ENCODE measurements at regions not wholly inside any gene's neighbourhood (a gene's known extent, or its start where the extent isn't known, plus 50 kb on each side); places are given as distances from the start of the nearest gene placed in this dataset.

DNA sequence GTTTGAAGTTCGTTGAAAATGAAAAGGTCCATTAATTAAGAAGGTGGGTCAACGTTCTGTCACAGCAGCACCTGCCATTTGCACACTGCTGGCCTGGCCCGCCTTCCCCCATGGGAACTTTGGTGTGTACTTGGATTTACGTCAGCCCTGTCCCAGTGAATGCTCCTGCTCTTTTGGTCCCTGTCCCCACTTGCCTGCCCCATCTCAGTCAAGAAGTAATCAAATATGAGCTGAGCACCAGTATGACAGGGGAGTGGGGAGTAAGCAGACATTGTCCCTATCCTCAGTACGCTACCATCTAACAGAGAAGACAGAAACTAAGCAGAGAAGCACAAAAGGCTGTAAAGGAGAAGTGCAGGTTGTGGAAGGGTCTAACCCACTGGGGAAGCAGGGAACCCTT, 65.1 kb downstream of the SLC4A3 start:
- DNase-seq (ENCODE audit: low spot score) (no peak), FAIRE-seq (no peak)

GRCh38 chr2:219695145-219695709, 67.8 kb downstream of the SLC4A3 start:
- FAIRE-seq (no peak), DNase-seq (ENCODE audit: low spot score) (no peak)

DNA sequence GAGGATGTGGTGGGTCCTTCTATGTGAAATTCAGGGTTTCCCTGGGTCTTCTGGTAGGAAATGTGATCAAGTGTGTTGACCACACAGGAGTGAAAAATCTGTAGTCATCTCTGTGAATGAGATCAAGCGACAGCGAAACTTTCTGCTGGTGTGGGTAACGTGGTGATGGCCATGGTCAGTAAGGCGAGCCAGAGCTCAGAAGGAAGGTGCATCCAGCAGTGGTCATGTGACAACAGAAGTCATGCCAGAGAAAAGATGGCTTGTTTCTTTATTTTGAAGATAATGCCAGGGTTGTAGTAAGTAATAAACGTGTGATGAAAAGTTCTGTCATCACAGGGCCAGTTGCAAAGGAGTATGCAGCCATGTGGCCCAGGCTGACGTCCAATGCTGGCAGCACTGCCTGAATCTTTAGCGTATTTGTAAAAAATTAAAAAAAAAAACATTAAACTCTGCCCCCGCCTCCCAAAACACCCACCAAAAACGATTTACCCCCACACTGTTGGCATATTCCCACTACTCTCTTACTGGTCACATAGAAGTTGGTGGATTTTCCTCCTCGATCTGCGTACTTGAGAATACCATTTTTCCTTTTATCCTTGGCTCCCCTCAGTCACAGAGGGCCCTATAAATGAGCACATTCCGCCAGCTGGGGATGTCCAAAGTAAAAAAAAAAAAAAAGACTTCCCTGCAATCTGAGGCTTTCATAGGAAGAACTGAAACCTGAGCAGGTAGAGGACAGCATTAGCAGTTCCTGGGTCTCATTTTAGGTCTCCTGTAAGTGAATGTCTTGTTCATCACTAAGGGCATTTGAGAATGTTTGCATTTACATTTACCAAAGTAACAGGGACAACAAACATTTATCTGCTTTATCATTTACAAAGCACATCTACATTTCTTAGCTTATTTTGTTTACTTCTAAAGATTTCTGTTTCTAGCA, 70.6 kb downstream of the SLC4A3 start:
- no peak for FAIRE-seq
- no peak for DNase-seq (ENCODE audit: low spot score)

DNA sequence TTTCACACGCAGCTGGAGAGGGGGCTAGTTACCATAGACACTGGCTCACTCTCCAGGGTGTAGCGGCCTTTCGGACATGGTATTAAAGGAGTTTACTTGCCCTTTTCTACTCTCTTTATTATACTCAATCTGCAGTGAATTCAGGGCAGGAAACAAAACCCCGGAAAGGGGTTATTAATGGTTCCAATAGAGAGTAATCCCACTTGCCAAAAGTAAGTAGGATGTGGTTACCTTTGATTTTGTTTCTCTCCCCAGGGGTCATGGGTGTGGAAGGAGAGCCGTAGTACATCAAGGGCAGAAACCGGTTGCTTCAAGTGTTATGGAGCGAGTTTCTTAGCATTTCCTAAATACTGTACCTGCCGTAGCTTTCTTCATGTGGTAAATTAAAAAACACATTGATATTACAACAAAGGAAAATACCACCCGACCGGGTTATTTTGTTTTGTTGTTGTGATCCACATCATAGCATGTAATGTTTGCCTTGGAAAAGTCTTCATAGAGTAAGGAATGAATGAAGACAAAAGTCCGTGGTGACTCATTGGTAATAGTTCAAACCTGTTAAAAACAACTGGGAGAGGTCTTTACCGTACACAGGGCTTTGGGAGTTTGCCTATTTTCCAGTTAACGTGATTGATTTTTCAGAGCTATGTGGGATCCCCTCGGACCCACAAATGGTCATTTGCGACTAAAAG, 71.5 kb downstream of the SLC4A3 start:
- DNase-seq (ENCODE audit: low spot score): no peak
- FAIRE-seq: no peak

DNA sequence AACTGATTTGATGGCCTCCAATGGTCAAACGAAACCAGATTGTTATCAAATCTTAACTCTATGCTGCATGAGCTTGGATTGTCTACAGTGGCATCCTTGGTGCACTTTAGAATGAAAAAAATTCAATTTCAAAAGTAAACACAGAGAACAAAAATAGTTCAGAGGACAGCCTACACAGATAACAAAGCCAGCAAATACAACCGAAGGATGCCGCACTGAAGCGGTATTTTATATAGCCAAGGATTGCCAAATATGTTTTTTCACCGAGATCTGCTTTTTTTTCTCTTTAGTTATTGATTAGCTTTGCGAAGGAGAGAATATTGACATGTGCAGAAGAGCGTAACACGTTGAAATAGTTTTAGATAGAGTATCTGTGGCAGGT, 72.0 kb downstream of the SLC4A3 start:
- DNase-seq (ENCODE audit: low spot score) (no peak), FAIRE-seq (no peak)

DNA sequence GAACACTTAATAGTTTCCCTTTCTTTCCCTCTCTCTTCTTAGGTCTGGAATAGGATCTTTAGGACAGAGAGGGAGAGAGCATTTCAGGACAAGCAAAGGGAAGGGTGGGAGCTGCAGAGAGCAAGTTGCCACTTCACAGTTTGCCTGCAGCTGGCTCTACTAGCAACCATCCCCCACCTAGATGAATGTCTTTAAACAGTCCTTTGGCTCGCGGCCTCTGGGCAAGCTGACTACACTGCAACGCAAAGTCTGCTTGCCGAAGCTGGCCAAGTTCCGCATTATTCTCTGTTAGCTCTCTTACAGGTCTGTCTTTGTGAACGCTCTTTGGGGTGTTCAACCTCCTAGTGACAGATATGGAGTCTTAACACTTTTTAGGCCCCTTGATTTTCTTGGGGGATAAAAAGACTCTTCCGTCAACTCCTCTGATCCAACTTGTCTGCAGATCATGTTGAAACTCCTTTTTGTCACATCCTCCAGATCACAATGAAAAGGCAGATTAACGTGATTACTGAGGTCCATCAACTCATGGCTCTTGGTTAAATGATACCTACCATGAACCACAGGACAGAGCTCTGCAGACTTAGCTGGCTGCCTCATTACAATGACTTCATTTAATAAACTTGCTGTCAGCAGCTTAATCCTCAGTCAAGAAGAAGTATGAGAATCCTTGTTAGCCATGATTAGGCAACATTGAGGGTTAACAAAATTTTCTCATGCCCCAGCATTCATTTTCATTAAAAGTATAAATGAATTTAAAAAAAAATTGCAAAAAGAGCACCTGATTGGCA, 74.6 kb downstream of the SLC4A3 start:
- FAIRE-seq (no peak), DNase-seq (ENCODE audit: low spot score) (no peak)

DNA sequence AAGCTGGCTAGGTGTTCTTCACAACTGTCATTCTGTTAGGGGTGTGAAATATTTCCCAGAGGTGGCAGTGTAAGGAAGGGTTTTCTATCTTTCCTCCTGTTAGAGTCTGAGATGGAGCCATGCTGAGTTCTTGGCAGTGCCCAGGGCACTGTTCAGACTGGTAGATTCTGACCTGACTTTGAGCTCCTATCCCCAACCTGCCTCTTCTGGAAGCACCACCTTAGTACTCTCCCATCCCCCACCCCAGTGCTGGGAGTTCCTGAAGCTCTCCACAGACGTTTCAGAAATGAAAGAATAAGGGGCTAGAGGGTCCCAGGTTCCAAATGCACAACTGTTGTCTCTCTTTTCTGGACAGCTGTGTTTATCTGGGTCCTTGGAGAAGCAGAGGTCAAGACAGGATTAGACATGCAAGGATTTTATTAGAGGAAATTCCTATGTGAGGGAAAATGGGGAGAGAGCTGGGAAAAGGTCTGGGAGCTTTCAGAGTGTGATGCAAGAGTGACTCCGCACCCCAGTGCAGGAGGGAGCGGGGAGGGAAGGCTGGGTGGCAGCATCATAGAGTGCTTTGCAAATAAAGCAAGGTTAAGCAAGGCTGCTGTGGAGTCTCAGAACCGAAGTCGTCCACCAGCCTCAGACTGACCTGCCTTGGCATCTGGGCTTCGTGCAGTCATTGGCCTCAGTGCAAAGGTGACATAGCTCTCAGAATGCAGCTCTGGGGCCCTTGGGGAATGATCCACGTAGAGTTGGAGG, 75.5 kb downstream of the SLC4A3 start:
- FAIRE-seq: no peak

GRCh38 chr2:219704878-219705277, 77.4 kb downstream of the SLC4A3 start:
- no peak for DNase-seq (ENCODE audit: low spot score)
- no peak for FAIRE-seq

More for the DNA sequence above, 75.5 kb downstream of the SLC4A3 start:
- DNase-seq (ENCODE audit: low spot score): no peak

DNA sequence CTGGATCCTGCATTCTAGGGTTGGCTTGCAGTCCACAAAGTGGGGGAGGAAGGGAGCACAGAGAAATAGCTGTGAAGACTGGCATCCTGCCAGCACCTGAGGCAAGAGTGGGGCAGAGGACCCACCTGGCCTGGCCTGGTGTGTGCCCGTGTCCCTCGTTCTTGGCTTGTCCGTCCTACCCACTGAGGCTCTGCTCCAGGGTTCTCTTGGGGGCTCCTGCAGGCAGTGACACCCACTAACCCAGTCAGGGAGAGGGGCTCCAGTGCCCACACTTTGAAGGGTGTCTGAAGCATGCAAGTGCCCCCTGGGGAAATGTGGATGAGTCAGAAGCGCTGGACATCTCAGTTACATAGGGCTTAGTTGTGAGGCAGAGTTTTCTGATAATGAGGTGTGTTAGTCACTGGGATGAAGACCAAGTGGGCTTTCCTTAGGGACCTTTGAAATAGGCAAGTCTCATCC, 79.4 kb downstream of the SLC4A3 start:
- FAIRE-seq (no peak), DNase-seq (ENCODE audit: low spot score) (no peak)

GRCh38 chr2:219707496-219708285, 80.3 kb downstream of the SLC4A3 start:
- FAIRE-seq (no peak), DNase-seq (ENCODE audit: low spot score) (no peak)

DNA sequence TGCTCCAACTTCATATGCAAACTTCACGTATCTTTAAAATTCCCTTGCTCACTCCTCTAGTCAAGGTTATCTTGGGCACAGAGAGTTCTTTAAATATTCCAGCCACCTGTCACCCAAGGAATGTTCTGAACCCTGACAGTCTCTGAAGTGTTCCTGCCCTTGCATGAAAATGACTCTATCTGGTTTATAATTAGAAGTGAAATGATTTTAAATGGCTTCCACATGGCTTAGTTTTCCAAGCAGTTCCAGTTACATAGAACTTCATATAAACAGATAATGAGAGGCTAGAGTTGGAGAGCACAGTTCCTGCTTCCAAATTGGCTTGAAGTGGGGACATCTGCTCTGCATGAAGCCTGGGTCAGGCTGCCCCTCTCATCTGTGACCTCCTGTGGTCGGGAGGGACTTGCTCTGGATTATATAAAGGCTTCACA, 81.9 kb downstream of the SLC4A3 start:
- no peak for DNase-seq (ENCODE audit: low spot score)
- FAIRE-seq: no peak

DNA sequence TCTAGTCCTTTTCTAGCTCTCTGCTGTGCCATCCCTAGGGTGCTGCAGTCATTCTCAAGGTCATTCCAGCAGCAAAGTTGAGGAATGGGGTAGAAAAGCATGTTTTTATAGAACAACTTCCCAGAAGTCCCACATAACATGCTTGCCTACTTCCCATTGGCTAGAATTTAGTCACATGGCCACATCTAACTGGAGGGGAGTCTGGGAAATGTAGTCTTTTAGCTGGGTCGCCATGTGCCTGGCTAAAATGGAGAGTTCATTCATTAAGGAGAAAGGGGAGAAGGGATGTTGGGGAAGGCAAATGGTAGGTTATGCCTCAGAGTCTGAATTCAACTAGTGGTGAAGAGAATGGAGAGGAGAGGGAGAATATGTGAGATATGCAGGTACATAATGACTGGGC, 85.7 kb downstream of the SLC4A3 start:
- FAIRE-seq (no peak), DNase-seq (ENCODE audit: low spot score) (no peak)

- DNase-seq (ENCODE audit: low spot score) (no peak), FAIRE-seq (no peak)
Measured at GRCh38 chr2:219714681-219715400, 87.4 kb downstream of the SLC4A3 start.

GRCh38 chr2:219718066-219718465, 90.6 kb downstream of the SLC4A3 start:
- FAIRE-seq: no peak
- DNase-seq (ENCODE audit: low spot score): no peak

DNA sequence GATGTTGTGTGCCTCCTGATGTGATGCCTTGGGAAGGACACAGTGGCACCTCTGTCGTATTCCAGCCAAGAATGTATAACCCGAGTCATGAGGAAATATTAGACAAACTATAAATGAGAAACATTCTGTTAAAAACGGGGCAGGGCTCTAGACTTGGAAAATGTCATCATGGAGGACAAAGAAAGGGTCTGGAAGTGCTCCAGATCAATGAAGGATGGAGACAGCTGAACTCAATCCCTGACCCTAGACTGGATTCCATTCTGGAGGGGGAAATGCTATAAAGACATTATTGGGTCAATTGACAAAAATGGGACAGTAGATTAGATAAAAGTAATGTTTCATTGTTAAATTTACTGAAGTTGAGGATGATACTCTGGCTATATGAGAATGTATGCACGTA, 92.1 kb downstream of the SLC4A3 start:
- FAIRE-seq (no peak), DNase-seq (ENCODE audit: low spot score) (no peak)

DNA sequence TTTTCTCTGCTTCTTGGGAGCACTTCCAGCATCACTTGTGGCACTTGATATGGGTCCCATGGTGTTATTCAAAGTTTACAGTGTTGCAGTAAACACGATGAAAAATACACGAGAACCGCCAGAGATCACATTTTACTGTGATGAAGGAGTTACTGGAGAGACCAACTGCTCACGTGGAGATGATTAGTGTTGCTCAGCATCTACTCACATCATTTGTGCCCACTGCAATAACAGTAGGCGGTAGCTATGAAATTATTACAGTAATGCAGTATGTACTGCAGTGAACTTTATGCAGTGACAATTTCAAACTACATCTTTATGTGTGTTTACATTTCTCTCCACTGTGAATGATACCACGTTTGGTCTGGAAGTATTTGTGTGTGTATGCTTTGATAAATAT, 93.5 kb downstream of the SLC4A3 start:
- DNase-seq (ENCODE audit: low spot score): no peak
- FAIRE-seq: no peak

- DNase-seq (ENCODE audit: low spot score): peak; percentile 84
- peak; percentile 78 for FAIRE-seq
Measured at GRCh38 chr2:219722276-219722879, 94.9 kb downstream of the SLC4A3 start.

DNA sequence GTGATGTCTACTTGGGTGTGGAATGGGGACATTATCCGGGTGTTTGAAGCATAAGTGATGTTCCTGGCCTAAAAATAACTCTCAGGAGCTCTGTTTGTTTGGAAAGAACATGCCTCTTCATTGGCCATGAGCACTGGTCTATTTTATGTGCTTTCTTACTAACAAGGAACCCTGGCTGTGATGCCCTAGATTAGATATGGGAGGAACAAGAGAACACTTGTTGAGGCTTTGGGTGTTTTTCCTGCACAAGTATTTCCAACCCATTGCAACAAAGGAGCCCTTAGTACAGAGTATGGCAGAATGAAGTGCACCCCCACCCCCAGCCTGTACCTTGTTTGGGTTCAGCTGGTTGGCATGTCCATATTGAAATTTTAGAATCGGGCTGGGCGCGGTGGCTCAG, 95.9 kb downstream of the SLC4A3 start:
- DNase-seq (ENCODE audit: low spot score): no peak
- FAIRE-seq: no peak

DNA sequence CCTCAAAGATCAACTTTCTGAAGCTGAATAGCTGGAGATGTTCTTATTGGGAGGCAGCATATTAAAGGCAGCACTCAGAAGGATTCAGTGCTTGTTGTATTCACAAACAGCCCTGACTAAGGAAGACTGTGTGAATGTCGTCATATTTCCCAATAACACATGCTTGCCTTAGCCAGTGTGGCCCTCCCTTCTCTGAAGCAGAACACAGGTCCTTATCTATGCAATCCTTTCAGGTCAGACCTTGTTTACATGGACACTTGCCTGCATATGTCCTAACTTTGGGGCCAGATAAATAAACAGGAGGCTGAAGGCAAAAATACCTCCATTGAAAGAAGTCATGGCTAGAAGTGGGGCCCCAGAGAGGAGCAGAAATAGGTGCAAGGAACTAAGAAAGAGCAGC, 97.2 kb downstream of the SLC4A3 start:
- no peak for FAIRE-seq
- DNase-seq (ENCODE audit: low spot score): no peak
